ENCODE measurements at regions not wholly inside any gene's neighbourhood (a gene's known extent, or its start where the extent isn't known, plus 50 kb on each side); places are given as distances from the start of the nearest gene placed in this dataset.

- TF ChIP-seq POLR2A (IDR thresholded peaks at IDR 0.05; ENCODE audit: low read depth, low read length) (no peak), POU2F2 (IDR thresholded peaks at IDR 0.05; ENCODE audit: low read depth, low read length) (no peak), POLR2AphosphoS5 (IDR thresholded peaks at IDR 0.05; ENCODE audit: low read depth, low read length) (no peak), SPI1 (IDR thresholded peaks at IDR 0.05; ENCODE audit: low read depth, low read length) (0 out of 2 replicates have a peak, but pooled peaks have one; percentile 12)
These were observed 249.8 kb upstream of the PRDM1 start for GRCh38 chr6:105836379-105836778.

Measured in GM12891 (cell line).